ENCODE measurements at regions not wholly inside any gene's neighbourhood (a gene's known extent, or its start where the extent isn't known, plus 50 kb on each side); places are given as distances from the start of the nearest gene placed in this dataset.

- H3K9me3 Mint-ChIP-seq (ENCODE audit: low read depth), result no peaks in the 10 kb centered on the region
- H3K27me3 Mint-ChIP-seq, result peaks cover 21% of the 10 kb centered on the region
- H3K36me3 Mint-ChIP-seq (ENCODE audit: insufficient read depth), result no peaks in the 10 kb centered on the region
- no peak overlapping the region for H3K4me3 Mint-ChIP-seq (ENCODE audit: low read depth)
- TF ChIP-seq, protein P1, sequence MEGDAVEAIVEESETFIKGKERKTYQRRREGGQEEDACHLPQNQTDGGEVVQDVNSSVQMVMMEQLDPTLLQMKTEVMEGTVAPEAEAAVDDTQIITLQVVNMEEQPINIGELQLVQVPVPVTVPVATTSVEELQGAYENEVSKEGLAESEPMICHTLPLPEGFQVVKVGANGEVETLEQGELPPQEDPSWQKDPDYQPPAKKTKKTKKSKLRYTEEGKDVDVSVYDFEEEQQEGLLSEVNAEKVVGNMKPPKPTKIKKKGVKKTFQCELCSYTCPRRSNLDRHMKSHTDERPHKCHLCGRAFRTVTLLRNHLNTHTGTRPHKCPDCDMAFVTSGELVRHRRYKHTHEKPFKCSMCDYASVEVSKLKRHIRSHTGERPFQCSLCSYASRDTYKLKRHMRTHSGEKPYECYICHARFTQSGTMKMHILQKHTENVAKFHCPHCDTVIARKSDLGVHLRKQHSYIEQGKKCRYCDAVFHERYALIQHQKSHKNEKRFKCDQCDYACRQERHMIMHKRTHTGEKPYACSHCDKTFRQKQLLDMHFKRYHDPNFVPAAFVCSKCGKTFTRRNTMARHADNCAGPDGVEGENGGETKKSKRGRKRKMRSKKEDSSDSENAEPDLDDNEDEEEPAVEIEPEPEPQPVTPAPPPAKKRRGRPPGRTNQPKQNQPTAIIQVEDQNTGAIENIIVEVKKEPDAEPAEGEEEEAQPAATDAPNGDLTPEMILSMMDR (IDR thresholded peaks at IDR 0.05; ENCODE audit: unreplicated experiment), result no peak
- DNase-seq (ENCODE audit: low spot score, unreplicated experiment), result no peak
- H3K4me1 Mint-ChIP-seq (ENCODE audit: low read depth), result no peaks in the 10 kb centered on the region
- no peak overlapping the region for H3K27ac Mint-ChIP-seq
Observed at GRCh38 chr16:82405736-82406135, 221.0 kb upstream of the CDH13 start.

- H3K27ac Mint-ChIP-seq, result no peak overlapping the region
- DNase-seq (ENCODE audit: low spot score, unreplicated experiment), result no peak
- no peaks in the 10 kb centered on the region for H3K4me1 Mint-ChIP-seq (ENCODE audit: low read depth)
- no peak overlapping the region for H3K4me3 Mint-ChIP-seq (ENCODE audit: low read depth)
- H3K27me3 Mint-ChIP-seq, result peaks cover 15% of the 10 kb centered on the region
- TF ChIP-seq, protein P1 (IDR thresholded peaks at IDR 0.05; ENCODE audit: unreplicated experiment), result no peak
- no peaks in the 10 kb centered on the region for H3K9me3 Mint-ChIP-seq (ENCODE audit: low read depth)
- no peaks in the 10 kb centered on the region for H3K36me3 Mint-ChIP-seq (ENCODE audit: insufficient read depth)
Observed at GRCh38 chr16:82404586-82405315, 222.0 kb upstream of the CDH13 start.

GRCh38 chr16:82402665-82403218 lies 224.0 kb upstream of the CDH13 start:
- no peaks in the 10 kb centered on the region for H3K9me3 Mint-ChIP-seq (ENCODE audit: low read depth)
- no peaks in the 10 kb centered on the region for H3K36me3 Mint-ChIP-seq (ENCODE audit: insufficient read depth)
- H3K27ac Mint-ChIP-seq, result no peak overlapping the region
- TF ChIP-seq, protein P1 (IDR thresholded peaks at IDR 0.05; ENCODE audit: unreplicated experiment), result no peak
- no peak overlapping the region for H3K4me3 Mint-ChIP-seq (ENCODE audit: low read depth)
- H3K27me3 Mint-ChIP-seq, result peaks cover 9% of the 10 kb centered on the region
- H3K4me1 Mint-ChIP-seq (ENCODE audit: low read depth), result no peaks in the 10 kb centered on the region
- DNase-seq (ENCODE audit: low spot score, unreplicated experiment), result no peak

DNA sequence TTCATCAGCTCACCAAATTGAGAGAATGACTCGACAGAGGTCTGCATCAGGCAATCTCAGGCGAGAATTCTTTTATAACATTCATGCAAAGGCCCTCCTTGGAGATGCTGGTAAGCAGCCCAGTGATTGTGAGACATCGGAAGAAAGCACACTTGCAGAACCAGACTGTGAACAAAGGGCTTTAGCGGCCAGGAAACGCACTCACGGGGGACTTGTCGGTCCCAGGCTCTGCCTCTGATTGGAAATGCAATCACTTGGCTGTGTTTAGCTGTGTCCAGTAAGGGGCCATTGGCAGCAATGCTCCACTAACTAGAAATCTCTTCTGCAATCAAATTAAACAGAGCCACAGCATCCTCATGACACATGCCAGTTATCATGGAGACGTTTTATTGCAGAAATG lies 226.7 kb upstream of the CDH13 start:
- no peak for DNase-seq (ENCODE audit: low spot score, unreplicated experiment)
- Mint-ChIP-seq H3K4me3 (ENCODE audit: low read depth) (no peak overlapping the region), H3K27ac (no peak overlapping the region), H3K36me3 (ENCODE audit: insufficient read depth) (no peaks in the 10 kb centered on the region), H3K4me1 (ENCODE audit: low read depth) (no peaks in the 10 kb centered on the region), H3K9me3 (ENCODE audit: low read depth) (no peaks in the 10 kb centered on the region), H3K27me3 (peaks cover 7% of the 10 kb centered on the region)
- TF ChIP-seq, protein P1 (IDR thresholded peaks at IDR 0.05; ENCODE audit: unreplicated experiment), result no peak

DNA sequence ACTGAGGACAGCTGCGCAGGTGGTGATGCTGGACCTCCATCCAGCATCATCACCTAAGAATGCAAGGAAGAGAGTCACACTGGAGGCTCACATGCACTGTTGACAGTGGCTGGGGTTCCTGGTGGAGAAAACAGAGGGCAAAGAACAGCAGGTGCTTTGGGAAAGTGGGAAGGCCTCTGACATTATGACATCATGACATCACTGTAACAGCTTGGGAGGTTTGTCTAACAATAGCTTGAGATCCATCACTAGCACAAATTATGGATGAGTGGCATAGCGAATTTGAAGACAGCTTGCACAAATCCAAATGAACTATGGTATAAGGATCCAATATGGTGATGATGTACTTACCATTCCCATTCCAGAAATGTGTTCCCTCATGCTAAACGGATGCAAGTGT lies 226.5 kb upstream of the MPHOSPH6 start:
- Mint-ChIP-seq H3K36me3 (ENCODE audit: insufficient read depth) (no peaks in the 10 kb centered on the region), H3K27ac (no peak overlapping the region), H3K27me3 (peaks cover 1% of the 10 kb centered on the region), H3K9me3 (ENCODE audit: low read depth) (no peaks in the 10 kb centered on the region), H3K4me1 (ENCODE audit: low read depth) (no peaks in the 10 kb centered on the region), H3K4me3 (ENCODE audit: low read depth) (no peak overlapping the region)
- no peak for DNase-seq (ENCODE audit: low spot score, unreplicated experiment)
- TF ChIP-seq, protein P1 (IDR thresholded peaks at IDR 0.05; ENCODE audit: unreplicated experiment), result no peak

Data from progenitor cell of endocrine pancreas (in vitro differentiated cells).